ENCODE measurements at regions not wholly inside any gene's neighbourhood (a gene's known extent, or its start where the extent isn't known, plus 50 kb on each side); places are given as distances from the start of the nearest gene placed in this dataset.

- no peak for DNase-seq (ENCODE audit: low spot score)
These were observed 819.1 kb downstream of the GRID1 start for GRCh38 chr10:85547460-85548023.

GRCh38 chr10:85548034-85548433 is 818.6 kb downstream of the GRID1 start:
- peak; percentile 72 for DNase-seq (ENCODE audit: low spot score)
